ENCODE measurements at regions not wholly inside any gene's neighbourhood (a gene's known extent, or its start where the extent isn't known, plus 50 kb on each side); places are given as distances from the start of the nearest gene placed in this dataset.

GRCh38 chrX:22666441-22666840 lies 333.3 kb upstream of the DDX53 start:
- no peak for DNase-seq

GRCh38 chrX:22674932-22675331 lies 324.8 kb upstream of the DDX53 start:
- DNase-seq = no peak

- DNase-seq = no peak
Measured at GRCh38 chrX:22686138-22686541, 313.6 kb upstream of the DDX53 start.

GRCh38 chrX:22689290-22689689 lies 310.5 kb upstream of the DDX53 start:
- DNase-seq = no peak

GRCh38 chrX:22690116-22690515 lies 309.6 kb upstream of the DDX53 start:
- no peak for DNase-seq

- no peak for DNase-seq
Measured at GRCh38 chrX:22691966-22692565, 307.7 kb upstream of the DDX53 start.

GRCh38 chrX:22698151-22698550 lies 301.6 kb upstream of the DDX53 start:
- no peak for DNase-seq

- no peak for DNase-seq
Measured at GRCh38 chrX:22699581-22700091, 300.1 kb upstream of the DDX53 start.

GRCh38 chrX:22712942-22713341 lies 286.8 kb upstream of the DDX53 start:
- DNase-seq = no peak

GRCh38 chrX:22730542-22730941 lies 269.2 kb upstream of the DDX53 start:
- DNase-seq = no peak

- no peak for DNase-seq
Measured at GRCh38 chrX:22737541-22737940, 262.2 kb upstream of the DDX53 start.

GRCh38 chrX:22739276-22739675 lies 260.5 kb upstream of the DDX53 start:
- no peak for DNase-seq

GRCh38 chrX:22740836-22741235 lies 258.9 kb upstream of the DDX53 start:
- no peak for DNase-seq

- DNase-seq = no peak
Measured at GRCh38 chrX:22742174-22742573, 257.6 kb upstream of the DDX53 start.

- no peak for DNase-seq
Measured at GRCh38 chrX:22746081-22746480, 253.7 kb upstream of the DDX53 start.

- DNase-seq = peak; percentile 31
Measured at GRCh38 chrX:22748093-22748999, 251.4 kb upstream of the DDX53 start.

GRCh38 chrX:22758807-22759481 lies 240.8 kb upstream of the DDX53 start:
- DNase-seq = no peak

- DNase-seq = no peak
Measured at GRCh38 chrX:22760513-22761057, 239.2 kb upstream of the DDX53 start.

- DNase-seq = no peak
Measured at GRCh38 chrX:22788221-22788620, 211.5 kb upstream of the DDX53 start.

GRCh38 chrX:22795671-22796070 lies 204.1 kb upstream of the DDX53 start:
- no peak for DNase-seq

- DNase-seq = no peak
Measured at GRCh38 chrX:22800360-22800759, 199.4 kb upstream of the DDX53 start.

- DNase-seq = no peak
Measured at GRCh38 chrX:22800806-22801205, 199.0 kb upstream of the DDX53 start.

GRCh38 chrX:22803353-22803752 lies 196.4 kb upstream of the DDX53 start:
- no peak for DNase-seq

Measured in effector CD4-positive, alpha-beta T cell (primary cell).